T-helper 1 cell (primary cell): ENCODE measurements at regions not wholly inside any gene's neighbourhood (a gene's known extent, or its start where the extent isn't known, plus 50 kb on each side); places are given as distances from the start of the nearest gene placed in this dataset.

Source experiments
- DNase-seq, 5 donors: peaks; one replicate each; pipeline ENCODE4 v3.0.0-alpha.2; 2012 to 2020

GRCh38 chr5:6059137-6059800 is 319.1 kb downstream of the MED10 start:
- DNase-seq: no peak

- no peak for DNase-seq
These were observed 320.2 kb downstream of the MED10 start for GRCh38 chr5:6058055-6058715.

DNA sequence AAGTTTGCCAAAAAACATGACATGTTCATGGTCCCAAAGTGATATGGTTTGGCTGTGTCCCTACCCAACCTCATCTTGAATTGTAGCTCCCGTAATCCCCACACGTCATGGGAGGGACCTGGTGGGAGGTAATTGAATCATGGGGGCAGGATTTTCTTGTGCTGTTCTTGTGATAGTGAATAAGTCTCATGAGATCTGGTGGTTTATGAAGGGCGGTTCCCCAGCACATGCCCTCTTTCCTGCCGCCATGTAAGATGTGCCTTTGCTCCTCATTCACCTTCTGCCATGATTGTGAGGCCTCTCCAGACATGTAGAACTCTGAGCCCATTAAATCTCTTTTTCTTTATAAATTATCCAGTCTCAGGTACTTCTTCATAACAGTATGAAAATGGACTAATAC is 322.1 kb downstream of the MED10 start:
- DNase-seq: no peak

DNA sequence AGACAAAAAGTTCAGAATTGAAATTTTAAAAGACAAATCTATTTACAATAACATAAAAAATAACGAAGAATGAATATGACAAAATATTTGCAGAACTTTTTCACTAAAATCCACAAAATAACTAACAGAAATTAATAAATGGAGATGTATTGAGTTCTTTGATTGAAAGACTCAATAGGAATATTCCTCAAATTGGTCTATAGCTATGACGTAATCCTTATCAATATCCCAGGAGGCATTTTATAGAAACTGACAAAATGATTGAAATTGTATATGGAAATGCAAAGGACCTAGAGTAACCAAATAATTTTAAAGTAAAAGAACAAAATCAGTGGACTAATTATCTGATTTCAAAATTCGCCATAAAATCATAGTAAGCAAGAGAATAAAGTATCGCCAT is 328.7 kb downstream of the MED10 start:
- no peak for DNase-seq

DNA sequence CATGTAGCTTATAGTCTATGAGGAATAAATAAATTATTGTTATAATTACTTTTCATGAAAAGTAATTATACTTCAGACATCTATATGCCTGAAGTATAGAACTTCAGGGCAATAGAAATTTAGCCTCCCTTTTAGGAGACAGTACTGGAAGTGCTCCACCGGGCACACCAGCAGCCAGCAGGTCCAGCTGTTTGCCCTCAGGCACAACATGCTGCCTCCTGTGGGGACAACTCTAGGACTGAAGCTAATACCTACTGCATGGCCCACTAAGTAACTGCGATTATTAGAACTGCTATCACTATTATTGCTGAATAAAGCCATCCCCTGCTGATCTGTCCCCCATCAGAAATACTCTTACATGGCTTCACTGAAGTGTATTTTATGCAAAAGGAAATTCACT is 329.6 kb downstream of the MED10 start:
- DNase-seq: no peak

DNA sequence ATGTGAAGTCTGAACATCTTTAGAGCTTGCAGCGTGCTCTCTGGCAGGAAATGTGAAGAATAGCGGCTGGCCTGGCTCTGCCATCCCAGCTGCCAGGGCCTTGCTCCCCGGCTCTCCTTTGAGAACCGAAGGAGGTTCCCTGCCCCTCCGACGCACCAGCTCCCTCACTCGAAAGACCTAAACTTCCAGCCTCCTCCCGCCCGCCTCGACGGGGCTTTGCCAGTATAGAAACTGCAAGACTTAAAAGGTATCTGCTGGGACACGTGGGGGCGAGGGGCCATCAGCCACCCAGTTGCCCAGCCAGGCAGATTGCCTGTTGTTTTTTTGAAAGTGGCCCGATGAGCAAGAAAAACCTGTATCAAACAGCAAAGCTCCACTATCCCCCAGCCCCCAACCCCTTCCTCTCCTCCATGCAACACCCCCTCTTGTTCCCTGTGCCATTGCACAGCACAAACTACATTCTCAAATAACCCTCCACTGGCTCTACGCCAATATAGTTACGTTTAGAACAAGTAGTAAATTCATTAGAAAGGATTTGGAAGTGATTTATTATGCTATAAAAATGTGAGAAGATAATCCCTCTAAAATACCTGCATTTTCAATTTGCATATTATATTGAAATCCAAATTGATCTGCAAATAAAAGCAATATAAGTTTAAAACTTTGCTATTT is 331.9 kb downstream of the MED10 start:
- DNase-seq: no peak

GRCh38 chr5:6043491-6044310 is 334.6 kb downstream of the MED10 start:
- no peak for DNase-seq

DNA sequence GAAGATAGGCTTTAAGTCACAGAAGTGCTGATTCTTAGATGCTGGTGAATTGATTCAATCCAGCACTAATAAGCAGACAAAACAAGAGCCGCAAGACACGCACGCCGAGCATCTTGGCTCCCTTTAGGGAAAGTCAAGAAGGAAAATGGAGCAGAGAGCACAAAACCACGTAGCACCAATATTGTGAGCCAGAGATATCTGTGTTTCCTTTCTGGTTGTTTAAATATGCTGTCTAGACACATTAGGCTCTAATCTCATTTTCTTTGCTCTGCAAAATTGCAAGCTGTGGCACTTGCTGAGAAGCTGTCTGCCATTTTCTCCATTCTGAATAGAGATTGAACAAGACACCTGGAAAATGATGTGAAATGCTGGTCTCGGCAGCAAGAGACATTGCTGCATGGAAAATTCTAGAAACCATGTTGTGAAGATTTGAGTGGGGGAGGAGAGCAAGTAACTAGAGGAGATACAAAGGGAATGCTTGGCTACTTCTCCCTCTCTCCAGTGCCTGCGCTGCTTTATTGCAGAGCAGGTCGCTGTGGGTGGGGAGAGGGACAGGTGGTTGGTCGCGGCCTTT is 336.3 kb downstream of the MED10 start:
- DNase-seq: no peak

GRCh38 chr5:6039111-6039510 is 339.2 kb downstream of the MED10 start:
- DNase-seq: no peak

GRCh38 chr5:6036006-6036405 is 342.3 kb downstream of the MED10 start:
- DNase-seq: no peak

- DNase-seq: no peak
These were observed 348.5 kb downstream of the MED10 start for GRCh38 chr5:6029811-6030271.

DNA sequence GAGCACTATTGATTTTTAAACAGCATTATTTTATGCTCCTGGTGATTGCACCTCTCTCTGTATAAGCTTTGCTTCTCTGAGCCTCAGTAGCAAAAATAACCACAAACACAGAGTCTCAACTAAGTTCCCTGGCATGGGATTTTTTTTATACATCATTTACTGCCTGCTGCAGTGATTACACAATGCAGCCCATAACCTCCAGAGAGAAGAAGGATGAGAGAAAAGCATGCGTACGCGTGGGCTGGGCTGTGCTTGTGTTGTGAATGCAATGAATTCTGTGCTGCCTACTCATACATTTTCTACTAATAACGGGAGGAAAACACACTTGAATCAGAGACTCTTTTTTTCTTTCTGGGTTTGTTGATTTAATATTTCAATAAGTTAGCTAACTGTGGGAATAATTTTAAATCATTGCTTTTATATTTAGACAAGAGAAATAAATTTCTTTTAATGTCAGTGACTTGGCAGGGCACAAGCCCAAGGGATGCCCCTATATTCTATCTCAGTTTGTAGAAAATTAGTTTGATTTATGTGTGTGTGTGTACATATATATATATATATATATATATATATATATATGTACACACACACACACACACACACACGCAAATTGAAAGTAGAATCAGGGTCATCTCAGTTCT is 351.5 kb downstream of the MED10 start:
- DNase-seq: no peak

- no peak for DNase-seq
These were observed 358.7 kb downstream of the MED10 start for GRCh38 chr5:6019612-6020011.

- no peak for DNase-seq
These were observed 364.8 kb downstream of the MED10 start for GRCh38 chr5:6013506-6013905.

DNA sequence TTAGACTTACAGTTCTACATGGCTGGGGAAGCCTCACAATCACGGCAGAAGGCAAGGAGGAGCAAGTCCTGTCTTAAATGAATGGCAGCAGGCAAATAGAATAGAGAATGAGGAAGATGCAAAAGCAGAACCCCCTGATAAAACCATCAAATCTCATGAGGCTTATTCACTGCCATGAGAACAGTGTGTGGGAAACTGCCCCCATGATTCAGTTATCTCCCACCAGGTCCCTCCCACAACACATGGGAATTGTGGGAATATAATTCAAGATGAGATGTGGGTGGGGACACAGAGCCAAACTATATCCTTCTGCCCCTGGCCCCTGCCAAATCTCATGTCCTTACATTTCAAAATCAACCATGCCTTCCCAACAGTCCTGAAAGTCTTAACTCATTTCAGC is 367.1 kb downstream of the MED10 start:
- DNase-seq: no peak

GRCh38 chr5:6006838-6007314 is 371.5 kb downstream of the MED10 start:
- DNase-seq: no peak

DNA sequence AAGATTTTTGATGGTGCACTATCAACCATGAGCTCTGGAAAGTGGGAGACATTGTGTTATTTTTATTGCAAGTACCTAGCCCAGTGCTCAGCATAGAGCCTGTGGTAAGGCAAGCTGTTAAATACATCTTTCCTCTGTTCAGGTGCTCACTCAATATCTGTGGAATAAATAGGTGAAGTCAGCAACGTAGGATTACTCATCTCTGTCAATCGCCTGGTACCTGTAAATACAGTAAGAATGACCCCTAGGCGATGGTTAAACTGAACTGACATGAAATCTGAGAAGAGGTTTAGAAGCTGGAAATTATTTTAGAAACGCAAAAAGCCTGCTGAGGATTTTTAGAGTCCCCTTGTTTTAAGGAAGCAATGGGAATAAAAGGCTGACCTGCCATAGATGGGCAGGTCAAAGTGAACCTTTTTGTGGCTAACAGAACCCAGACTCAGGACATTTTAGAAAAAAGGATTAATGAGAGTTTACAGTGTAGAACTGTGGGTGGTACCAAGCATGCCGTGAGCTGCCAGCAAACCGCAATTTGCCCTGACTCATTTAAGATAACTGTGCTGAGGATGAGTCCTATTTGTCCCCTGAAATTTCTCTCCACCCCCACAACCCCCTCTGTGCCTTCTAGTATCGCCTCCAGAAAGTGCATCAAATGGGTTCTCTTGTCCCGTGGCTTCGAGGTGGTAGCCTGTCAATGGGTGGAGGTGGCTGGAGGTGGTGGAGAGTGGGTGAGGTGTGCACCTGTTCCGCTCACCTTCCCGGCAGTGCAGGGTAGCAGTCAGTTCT is 375.1 kb downstream of the MED10 start:
- DNase-seq: no peak

DNA sequence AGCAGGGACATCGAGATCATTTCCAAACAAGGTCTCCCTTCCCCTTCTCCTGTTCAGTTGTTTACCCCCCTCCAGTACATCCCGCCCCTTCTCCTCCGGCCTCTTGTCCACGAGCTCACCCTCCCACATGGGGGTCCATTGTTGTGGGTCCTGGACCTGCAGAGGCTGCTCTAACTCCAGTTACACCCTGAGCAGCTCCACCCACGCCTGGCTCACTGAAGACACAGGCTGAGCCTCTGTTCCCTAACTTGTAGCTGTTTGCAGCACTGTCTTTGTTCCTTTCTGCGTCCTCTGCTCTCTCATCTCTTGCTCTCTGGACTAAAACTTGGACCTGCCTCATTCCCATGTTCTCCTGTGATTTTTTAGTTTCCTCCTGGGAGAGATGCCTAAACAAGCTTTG is 377.5 kb downstream of the MED10 start:
- no peak for DNase-seq

DNA sequence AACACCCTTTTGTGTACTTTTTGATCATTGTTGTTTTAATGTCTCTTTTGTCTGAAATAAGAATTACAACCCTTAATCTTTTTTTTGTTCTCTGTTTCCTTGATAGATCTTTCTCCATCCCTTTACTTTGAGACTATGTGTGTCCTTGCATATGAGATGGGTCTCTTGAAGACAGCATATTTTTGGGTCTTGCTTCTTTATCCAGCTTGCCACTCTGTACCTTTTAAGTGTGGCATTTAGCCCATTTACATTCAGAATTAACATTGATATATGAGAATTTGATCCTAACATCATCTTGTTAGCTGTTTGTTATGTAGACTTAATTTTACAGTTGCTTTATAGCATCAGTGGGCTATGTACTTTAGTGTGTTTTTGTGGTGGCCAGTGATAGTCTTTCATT is 382.5 kb downstream of the MED10 start:
- DNase-seq: no peak

- no peak for DNase-seq
These were observed 391.7 kb downstream of the MED10 start for GRCh38 chr5:5986492-5987178.

DNA sequence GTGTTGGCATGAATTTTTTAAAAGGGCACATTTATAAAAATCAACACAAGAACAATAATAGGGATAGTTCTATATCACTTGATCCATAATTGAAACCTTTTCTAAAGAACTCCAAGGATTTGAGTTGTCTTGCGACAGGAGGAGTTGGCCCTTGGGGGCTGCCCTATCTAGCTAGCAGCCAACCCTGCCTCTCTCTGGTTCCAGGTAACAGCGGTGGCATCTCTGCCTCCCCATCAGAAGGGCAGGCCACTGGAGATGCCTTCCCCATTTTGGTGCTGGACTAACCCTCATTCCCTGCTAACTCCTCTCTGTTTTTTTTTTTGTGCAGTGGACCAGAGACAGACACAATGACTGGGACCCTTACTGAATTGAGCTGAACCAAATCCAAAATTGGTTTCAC is 393.0 kb downstream of the MED10 start:
- no peak for DNase-seq
